ENCODE measurements at regions not wholly inside any gene's neighbourhood (a gene's known extent, or its start where the extent isn't known, plus 50 kb on each side); places are given as distances from the start of the nearest gene placed in this dataset.

DNA sequence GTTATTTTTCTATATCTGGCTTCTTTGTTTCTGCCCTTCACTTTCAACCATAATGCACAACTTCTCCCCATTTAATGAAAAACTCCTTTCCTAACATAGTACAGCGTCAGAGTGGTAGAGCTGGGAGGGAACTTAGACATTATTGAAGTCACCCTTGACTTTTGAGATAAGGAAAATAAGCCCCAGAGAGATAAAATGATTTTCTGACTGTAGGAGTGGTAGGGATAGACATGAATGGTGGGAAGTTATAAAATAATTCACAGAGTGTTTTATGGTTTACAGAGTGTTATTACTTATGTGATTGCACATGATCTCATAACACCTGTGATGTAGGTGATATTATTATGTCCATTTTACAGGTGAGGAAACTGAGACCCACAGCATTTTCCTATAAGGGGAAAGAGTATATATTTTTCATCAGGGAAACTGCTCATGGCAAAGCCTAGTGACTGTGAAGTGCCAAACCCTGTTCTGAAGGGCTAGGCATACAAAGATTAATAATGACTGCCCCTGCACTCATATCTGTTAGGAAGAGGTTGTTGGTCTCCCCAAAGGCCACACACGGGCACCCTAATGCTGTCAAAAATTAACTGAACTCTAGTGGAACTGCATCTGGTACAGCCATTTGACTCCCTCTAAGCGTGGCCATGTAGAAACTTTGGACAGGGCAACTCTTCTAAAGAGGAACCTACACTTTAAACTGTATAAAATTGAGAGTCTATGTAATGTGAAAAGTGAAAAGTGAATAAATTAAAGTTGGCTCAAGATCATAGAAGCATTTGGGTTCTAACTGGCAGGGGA is 61.1 kb upstream of the PICALM start (continued):
- TF ChIP-seq, protein P1, sequence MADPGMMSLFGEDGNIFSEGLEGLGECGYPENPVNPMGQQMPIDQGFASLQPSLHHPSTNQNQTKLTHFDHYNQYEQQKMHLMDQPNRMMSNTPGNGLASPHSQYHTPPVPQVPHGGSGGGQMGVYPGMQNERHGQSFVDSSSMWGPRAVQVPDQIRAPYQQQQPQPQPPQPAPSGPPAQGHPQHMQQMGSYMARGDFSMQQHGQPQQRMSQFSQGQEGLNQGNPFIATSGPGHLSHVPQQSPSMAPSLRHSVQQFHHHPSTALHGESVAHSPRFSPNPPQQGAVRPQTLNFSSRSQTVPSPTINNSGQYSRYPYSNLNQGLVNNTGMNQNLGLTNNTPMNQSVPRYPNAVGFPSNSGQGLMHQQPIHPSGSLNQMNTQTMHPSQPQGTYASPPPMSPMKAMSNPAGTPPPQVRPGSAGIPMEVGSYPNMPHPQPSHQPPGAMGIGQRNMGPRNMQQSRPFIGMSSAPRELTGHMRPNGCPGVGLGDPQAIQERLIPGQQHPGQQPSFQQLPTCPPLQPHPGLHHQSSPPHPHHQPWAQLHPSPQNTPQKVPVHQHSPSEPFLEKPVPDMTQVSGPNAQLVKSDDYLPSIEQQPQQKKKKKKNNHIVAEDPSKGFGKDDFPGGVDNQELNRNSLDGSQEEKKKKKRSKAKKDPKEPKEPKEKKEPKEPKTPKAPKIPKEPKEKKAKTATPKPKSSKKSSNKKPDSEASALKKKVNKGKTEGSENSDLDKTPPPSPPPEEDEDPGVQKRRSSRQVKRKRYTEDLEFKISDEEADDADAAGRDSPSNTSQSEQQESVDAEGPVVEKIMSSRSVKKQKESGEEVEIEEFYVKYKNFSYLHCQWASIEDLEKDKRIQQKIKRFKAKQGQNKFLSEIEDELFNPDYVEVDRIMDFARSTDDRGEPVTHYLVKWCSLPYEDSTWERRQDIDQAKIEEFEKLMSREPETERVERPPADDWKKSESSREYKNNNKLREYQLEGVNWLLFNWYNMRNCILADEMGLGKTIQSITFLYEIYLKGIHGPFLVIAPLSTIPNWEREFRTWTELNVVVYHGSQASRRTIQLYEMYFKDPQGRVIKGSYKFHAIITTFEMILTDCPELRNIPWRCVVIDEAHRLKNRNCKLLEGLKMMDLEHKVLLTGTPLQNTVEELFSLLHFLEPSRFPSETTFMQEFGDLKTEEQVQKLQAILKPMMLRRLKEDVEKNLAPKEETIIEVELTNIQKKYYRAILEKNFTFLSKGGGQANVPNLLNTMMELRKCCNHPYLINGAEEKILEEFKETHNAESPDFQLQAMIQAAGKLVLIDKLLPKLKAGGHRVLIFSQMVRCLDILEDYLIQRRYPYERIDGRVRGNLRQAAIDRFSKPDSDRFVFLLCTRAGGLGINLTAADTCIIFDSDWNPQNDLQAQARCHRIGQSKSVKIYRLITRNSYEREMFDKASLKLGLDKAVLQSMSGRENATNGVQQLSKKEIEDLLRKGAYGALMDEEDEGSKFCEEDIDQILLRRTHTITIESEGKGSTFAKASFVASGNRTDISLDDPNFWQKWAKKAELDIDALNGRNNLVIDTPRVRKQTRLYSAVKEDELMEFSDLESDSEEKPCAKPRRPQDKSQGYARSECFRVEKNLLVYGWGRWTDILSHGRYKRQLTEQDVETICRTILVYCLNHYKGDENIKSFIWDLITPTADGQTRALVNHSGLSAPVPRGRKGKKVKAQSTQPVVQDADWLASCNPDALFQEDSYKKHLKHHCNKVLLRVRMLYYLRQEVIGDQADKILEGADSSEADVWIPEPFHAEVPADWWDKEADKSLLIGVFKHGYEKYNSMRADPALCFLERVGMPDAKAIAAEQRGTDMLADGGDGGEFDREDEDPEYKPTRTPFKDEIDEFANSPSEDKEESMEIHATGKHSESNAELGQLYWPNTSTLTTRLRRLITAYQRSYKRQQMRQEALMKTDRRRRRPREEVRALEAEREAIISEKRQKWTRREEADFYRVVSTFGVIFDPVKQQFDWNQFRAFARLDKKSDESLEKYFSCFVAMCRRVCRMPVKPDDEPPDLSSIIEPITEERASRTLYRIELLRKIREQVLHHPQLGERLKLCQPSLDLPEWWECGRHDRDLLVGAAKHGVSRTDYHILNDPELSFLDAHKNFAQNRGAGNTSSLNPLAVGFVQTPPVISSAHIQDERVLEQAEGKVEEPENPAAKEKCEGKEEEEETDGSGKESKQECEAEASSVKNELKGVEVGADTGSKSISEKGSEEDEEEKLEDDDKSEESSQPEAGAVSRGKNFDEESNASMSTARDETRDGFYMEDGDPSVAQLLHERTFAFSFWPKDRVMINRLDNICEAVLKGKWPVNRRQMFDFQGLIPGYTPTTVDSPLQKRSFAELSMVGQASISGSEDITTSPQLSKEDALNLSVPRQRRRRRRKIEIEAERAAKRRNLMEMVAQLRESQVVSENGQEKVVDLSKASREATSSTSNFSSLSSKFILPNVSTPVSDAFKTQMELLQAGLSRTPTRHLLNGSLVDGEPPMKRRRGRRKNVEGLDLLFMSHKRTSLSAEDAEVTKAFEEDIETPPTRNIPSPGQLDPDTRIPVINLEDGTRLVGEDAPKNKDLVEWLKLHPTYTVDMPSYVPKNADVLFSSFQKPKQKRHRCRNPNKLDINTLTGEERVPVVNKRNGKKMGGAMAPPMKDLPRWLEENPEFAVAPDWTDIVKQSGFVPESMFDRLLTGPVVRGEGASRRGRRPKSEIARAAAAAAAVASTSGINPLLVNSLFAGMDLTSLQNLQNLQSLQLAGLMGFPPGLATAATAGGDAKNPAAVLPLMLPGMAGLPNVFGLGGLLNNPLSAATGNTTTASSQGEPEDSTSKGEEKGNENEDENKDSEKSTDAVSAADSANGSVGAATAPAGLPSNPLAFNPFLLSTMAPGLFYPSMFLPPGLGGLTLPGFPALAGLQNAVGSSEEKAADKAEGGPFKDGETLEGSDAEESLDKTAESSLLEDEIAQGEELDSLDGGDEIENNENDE (IDR thresholded peaks at IDR 0.05; ENCODE audit: insufficient replicate concordance, low read length): no peak
- TF ChIP-seq SIN3A (conservative IDR thresholded peaks at IDR 0.05 in 1 of 2, IDR thresholded peaks at IDR 0.05 in 1 of 2; ENCODE audit: low read depth in 1 of 2, low read length in 2 of 2) (no peak), RBBP5 (IDR thresholded peaks at IDR 0.05; ENCODE audit: borderline replicate concordance, low read depth, low read length) (no peak), EZH2 (IDR thresholded peaks at IDR 0.05; ENCODE audit: low read depth, low read length, severe bottlenecking) (no peak), GABPA (IDR thresholded peaks at IDR 0.05; ENCODE audit: borderline replicate concordance, insufficient read depth, low read length) (no peak), RNF2 (IDR thresholded peaks at IDR 0.05; ENCODE audit: borderline replicate concordance, low read depth, low read length, missing control alignments, poor library complexity, severe bottlenecking) (no peak), PHF8 (conservative IDR thresholded peaks at IDR 0.05; ENCODE audit: low read depth, low read length) (no peak), GTF2F1 (IDR thresholded peaks at IDR 0.05; ENCODE audit: borderline replicate concordance, low read depth, low read length) (no peak), POLR2A (IDR thresholded peaks at IDR 0.05; ENCODE audit: control extremely low read depth in 1 of 2, low read depth in 2 of 2, low read length in 2 of 2) (no peak)
